ENCODE measurements at regions not wholly inside any gene's neighbourhood (a gene's known extent, or its start where the extent isn't known, plus 50 kb on each side); places are given as distances from the start of the nearest gene placed in this dataset.

- DNase-seq (ENCODE audit: extremely low read depth, insufficient read length): no peak
- no peaks in the 10 kb centered on the region for H3K27me3 ChIP-seq (replicated peaks; ENCODE audit: control insufficient read depth, insufficient read depth, low read length)
- TF ChIP-seq CTCF (IDR thresholded peaks at IDR 0.05; ENCODE audit: insufficient read depth, low read length, poor library complexity, severe bottlenecking): no peak
- H3K36me3 ChIP-seq (ENCODE audit: control insufficient read depth, insufficient read depth, low read length): no peaks in the 10 kb centered on the region
- H3K4me3 ChIP-seq (replicated peaks; ENCODE audit: low read depth, low read length): no peak overlapping the region
Observed at GRCh38 chr7:68929781-68930261, 668.5 kb upstream of the AUTS2 start.

GRCh38 chr7:68936471-68937035 is 661.7 kb upstream of the AUTS2 start:
- no peak for TF ChIP-seq CTCF (IDR thresholded peaks at IDR 0.05; ENCODE audit: insufficient read depth, low read length, poor library complexity, severe bottlenecking)
- H3K36me3 ChIP-seq (ENCODE audit: control insufficient read depth, insufficient read depth, low read length): no peaks in the 10 kb centered on the region
- H3K27me3 ChIP-seq (replicated peaks; ENCODE audit: control insufficient read depth, insufficient read depth, low read length): no peaks in the 10 kb centered on the region
- no peak overlapping the region for H3K4me3 ChIP-seq (replicated peaks; ENCODE audit: low read depth, low read length)
- DNase-seq (ENCODE audit: extremely low read depth, insufficient read length): no peak

GRCh38 chr7:68938151-68938550 is 660.1 kb upstream of the AUTS2 start:
- Histone ChIP-seq H3K27me3 (replicated peaks; ENCODE audit: control insufficient read depth, insufficient read depth, low read length) (no peaks in the 10 kb centered on the region), H3K36me3 (ENCODE audit: control insufficient read depth, insufficient read depth, low read length) (no peaks in the 10 kb centered on the region), H3K4me3 (replicated peaks; ENCODE audit: low read depth, low read length) (no peak overlapping the region)
- no peak for DNase-seq (ENCODE audit: extremely low read depth, insufficient read length)
- no peak for TF ChIP-seq CTCF (IDR thresholded peaks at IDR 0.05; ENCODE audit: insufficient read depth, low read length, poor library complexity, severe bottlenecking)

- no peaks in the 10 kb centered on the region for H3K27me3 ChIP-seq (replicated peaks; ENCODE audit: control insufficient read depth, insufficient read depth, low read length)
- no peak overlapping the region for H3K4me3 ChIP-seq (replicated peaks; ENCODE audit: low read depth, low read length)
- TF ChIP-seq CTCF (IDR thresholded peaks at IDR 0.05; ENCODE audit: insufficient read depth, low read length, poor library complexity, severe bottlenecking): no peak
- H3K36me3 ChIP-seq (ENCODE audit: control insufficient read depth, insufficient read depth, low read length): no peaks in the 10 kb centered on the region
- no peak for DNase-seq (ENCODE audit: extremely low read depth, insufficient read length)
Observed at GRCh38 chr7:68943786-68944185, 654.5 kb upstream of the AUTS2 start.

GRCh38 chr7:68955656-68956055 is 642.6 kb upstream of the AUTS2 start:
- H3K27me3 ChIP-seq (replicated peaks; ENCODE audit: control insufficient read depth, insufficient read depth, low read length): no peaks in the 10 kb centered on the region
- no peak for TF ChIP-seq CTCF (IDR thresholded peaks at IDR 0.05; ENCODE audit: insufficient read depth, low read length, poor library complexity, severe bottlenecking)
- DNase-seq (ENCODE audit: extremely low read depth, insufficient read length): no peak
- H3K4me3 ChIP-seq (replicated peaks; ENCODE audit: low read depth, low read length): no peak overlapping the region
- H3K36me3 ChIP-seq (ENCODE audit: control insufficient read depth, insufficient read depth, low read length): no peaks in the 10 kb centered on the region

GRCh38 chr7:68958571-68958970 is 639.7 kb upstream of the AUTS2 start:
- no peak for DNase-seq (ENCODE audit: extremely low read depth, insufficient read length)
- Histone ChIP-seq H3K27me3 (replicated peaks; ENCODE audit: control insufficient read depth, insufficient read depth, low read length) (no peaks in the 10 kb centered on the region), H3K36me3 (ENCODE audit: control insufficient read depth, insufficient read depth, low read length) (no peaks in the 10 kb centered on the region), H3K4me3 (replicated peaks; ENCODE audit: low read depth, low read length) (no peak overlapping the region)
- no peak for TF ChIP-seq CTCF (IDR thresholded peaks at IDR 0.05; ENCODE audit: insufficient read depth, low read length, poor library complexity, severe bottlenecking)

Data from GM06990 (cell line).